Left ventricle myocardium inferior (tissue), 1 donor: ENCODE measurements at regions not wholly inside any gene's neighbourhood (a gene's known extent, or its start where the extent isn't known, plus 50 kb on each side); places are given as distances from the start of the nearest gene placed in this dataset.

ENCODE experiments used
- DNase-seq: peaks from one replicate; pipeline ENCODE4 v3.0.0-alpha.2; 2020
- H3K27ac ChIP-seq: fragments of 200-600 bp; replicated peaks from 2 replicates; pipeline ENCODE4 v1.8.0; 2021
- H3K27me3 ChIP-seq: fragments of 200-600 bp; 2 replicates; pipeline ENCODE4 v1.8.0; 2021; ENCODE audit warnings: low read depth
- H3K36me3 ChIP-seq: fragments of 200-600 bp; 2 replicates; pipeline ENCODE4 v1.8.0; 2021
- H3K4me1 ChIP-seq: fragments of 200-600 bp; 2 replicates; pipeline ENCODE4 v1.8.0; 2021
- H3K4me3 ChIP-seq: fragments of 200-600 bp; 2 replicates; pipeline ENCODE4 v1.8.0; 2021; ENCODE audit warnings: mild to moderate bottlenecking, moderate library complexity
- H3K9me3 ChIP-seq: fragments of 200-600 bp; replicated peaks from 2 replicates; pipeline ENCODE4 v1.8.0; 2021
- CTCF ChIP-seq: fragments of 200-600 bp; IDR thresholded peaks from 2 replicates; pipeline ENCODE4 v1.8.0; 2021; ENCODE audit warnings: antibody characterized with exemption, mild to moderate bottlenecking, borderline replicate concordance
- intact Hi-C: fragments of 100-400 bp; cut with micrococcal nuclease; formaldehyde crosslinking; loops from one replicate; pipeline ENCODE4 v1.11.0; 2022
- donor health status: DM: no; HTN: yes; CAD: no; lungs with severe emphysema.

GRCh38 chr1:8146257-8146855 lies 120.2 kb upstream of the ERRFI1 start:
- H3K36me3 ChIP-seq = no peaks in the 10 kb centered on the region
- H3K4me3 ChIP-seq = no peak overlapping the region
- no peak for DNase-seq
- no peak for TF ChIP-seq CTCF
- H3K27ac ChIP-seq = no peak overlapping the region
- no peaks in the 10 kb centered on the region for H3K4me1 ChIP-seq
- intact Hi-C loops = no loop called here
- H3K9me3 ChIP-seq = no peaks in the 10 kb centered on the region
- H3K27me3 ChIP-seq = no peaks in the 10 kb centered on the region

- no peak overlapping the region for H3K4me3 ChIP-seq
- no peak overlapping the region for H3K27ac ChIP-seq
- intact Hi-C loops = no loop called here
These were observed 119.6 kb upstream of the ERRFI1 start for GRCh38 chr1:8145545-8146202.

GRCh38 chr1:8144323-8144722 lies 118.2 kb upstream of the ERRFI1 start:
- no peak for TF ChIP-seq CTCF
- H3K27me3 ChIP-seq = no peaks in the 10 kb centered on the region

More at GRCh38 chr1:8145545-8146202, 119.6 kb upstream of the ERRFI1 start:
- no peak for TF ChIP-seq CTCF
- no peaks in the 10 kb centered on the region for H3K4me1 ChIP-seq
- no peak for DNase-seq
- no peaks in the 10 kb centered on the region for H3K27me3 ChIP-seq
- no peaks in the 10 kb centered on the region for H3K36me3 ChIP-seq
- no peaks in the 10 kb centered on the region for H3K9me3 ChIP-seq

GRCh38 chr1:8142955-8143629 lies 117.0 kb upstream of the ERRFI1 start:
- intact Hi-C loops = no loop called here
- TF ChIP-seq CTCF = no peak
- H3K4me3 ChIP-seq = no peak overlapping the region
- no peaks in the 10 kb centered on the region for H3K36me3 ChIP-seq
- H3K4me1 ChIP-seq = no peaks in the 10 kb centered on the region
- DNase-seq = no peak
- no peaks in the 10 kb centered on the region for H3K9me3 ChIP-seq
- no peaks in the 10 kb centered on the region for H3K27me3 ChIP-seq
- no peak overlapping the region for H3K27ac ChIP-seq

More at GRCh38 chr1:8144323-8144722, 118.2 kb upstream of the ERRFI1 start:
- Histone ChIP-seq H3K9me3 (no peaks in the 10 kb centered on the region), H3K4me1 (no peaks in the 10 kb centered on the region), H3K4me3 (no peak overlapping the region), H3K27ac (no peak overlapping the region), H3K36me3 (no peaks in the 10 kb centered on the region)
- intact Hi-C loops = no loop called here
- DNase-seq = no peak

- H3K4me1 ChIP-seq = peaks cover 20% of the 10 kb centered on the region
- no peak for TF ChIP-seq CTCF
- DNase-seq = no peak
- H3K27ac ChIP-seq = no peak overlapping the region
- no peaks in the 10 kb centered on the region for H3K36me3 ChIP-seq
- H3K9me3 ChIP-seq = no peaks in the 10 kb centered on the region
- no peaks in the 10 kb centered on the region for H3K27me3 ChIP-seq
- H3K4me3 ChIP-seq = no peak overlapping the region
- intact Hi-C loops = no loop called here
These were observed 113.8 kb upstream of the ERRFI1 start for GRCh38 chr1:8139941-8140340.
